Lung (tissue), 11 donors: ENCODE measurements at regions not wholly inside any gene's neighbourhood (a gene's known extent, or its start where the extent isn't known, plus 50 kb on each side); places are given as distances from the start of the nearest gene placed in this dataset.

ENCODE experiments used
- ATAC-seq: fragments of 200-7000 bp; cut with Tn5 transposase; one replicate; pipeline ENCODE4 v1.9.1; 2020; ENCODE audit warnings: moderate number of reproducible peaks; ENCODE audit not compliant: insufficient read depth, low FRiP score
- DNase-seq, 3 donors: peaks; one replicate each; pipeline ENCODE4 v3.0.0-alpha.2; 2013 to 2017
- H3K27ac ChIP-seq, 2 donors: one replicate each; pipeline ENCODE4 v1.5.1; 2013; ENCODE audit warnings: mild to moderate bottlenecking in 2 of 2, moderate library complexity in 2 of 2, control low read depth in 1 of 2, inconsistent platforms in 1 of 2, low read depth in 1 of 2, low read length in 1 of 2
- H3K27me3 ChIP-seq, 3 donors: one replicate each; pipeline ENCODE4 v1.5.1; 2013; ENCODE audit warnings: low read length in 2 of 3; ENCODE audit not compliant: control insufficient read depth in 3 of 3, insufficient read depth in 3 of 3
- H3K36me3 ChIP-seq, 4 donors: one replicate each; pipeline ENCODE4 v1.5.1; 2013; ENCODE audit warnings: low read length in 4 of 4, mild to moderate bottlenecking in 1 of 4, moderate library complexity in 1 of 4; ENCODE audit not compliant: control insufficient read depth in 4 of 4, insufficient read depth in 4 of 4
- H3K4me1 ChIP-seq, 5 donors: one replicate each; pipeline ENCODE4 v1.5.1; 2013; ENCODE audit warnings: low read length in 5 of 5, mild to moderate bottlenecking in 2 of 5, moderate library complexity in 1 of 5; ENCODE audit not compliant: control insufficient read depth in 5 of 5, insufficient read depth in 5 of 5
- H3K4me3 ChIP-seq: one replicate; pipeline ENCODE4 v1.5.1; 2013; ENCODE audit warnings: mild to moderate bottlenecking, control low read depth, moderate library complexity
- H3K9ac ChIP-seq, 2 donors: one replicate each; pipeline ENCODE4 v1.5.1; 2013; ENCODE audit warnings: low read length in 2 of 2, control low read depth in 1 of 2; ENCODE audit not compliant: insufficient read depth in 1 of 2
- H3K9me3 ChIP-seq, 4 donors: one replicate each; pipeline ENCODE4 v1.5.1; 2013; ENCODE audit warnings: low read length in 3 of 4, mild to moderate bottlenecking in 1 of 4, moderate library complexity in 1 of 4; ENCODE audit not compliant: control insufficient read depth in 4 of 4, insufficient read depth in 3 of 4
- WGBS, 2 donors: extraction: QIAGEN DNeasy Blood & Tissue Kit; methylation state at CpG; one replicate each; pipeline ENCODE4 v1.1.7; 2013; 5-methylcytosine and 5-hydroxymethylcytosine counted together
- TF ChIP-seq, protein P1 (sequence below): IDR thresholded peaks from 2 replicates; pipeline ENCODE4 v1.5.1; 2012; ENCODE audit warnings: mild to moderate bottlenecking; ENCODE audit errors: control extremely low read depth, extremely low read depth
- donor health status: control.
- donor health status: control.
- donor health status: Bipolar disorder and iron deficiency.
- donor health status: healthy.
- donor health status: DM: yes; HTN: yes; CAD: no.

DNA sequence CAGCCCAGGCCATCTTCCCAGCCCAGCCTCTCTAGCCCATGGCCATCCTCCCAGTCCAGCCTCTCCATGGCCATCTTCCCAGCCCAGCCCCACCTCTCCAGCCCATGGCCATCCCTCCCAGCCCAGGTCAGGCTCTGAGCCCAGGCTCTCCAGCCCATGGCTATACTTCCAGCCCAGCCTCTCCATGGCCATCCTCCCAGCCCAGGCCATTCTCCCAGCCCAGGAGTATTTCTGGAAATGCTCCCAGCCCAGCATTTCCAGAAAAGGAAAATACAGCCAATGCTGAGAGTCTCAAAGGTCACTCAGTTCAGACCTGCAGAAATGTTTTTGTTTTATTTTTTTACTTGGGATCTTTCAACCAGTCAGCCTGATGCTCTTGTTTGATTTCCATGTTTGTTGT is 70.0 kb upstream of the ZNF281 start:
- DNase-seq (no peak), ATAC-seq (no peak)
- H3K36me3 ChIP-seq, result no peaks in the 10 kb centered on the region
- peaks cover 0 to 4% (median 0%) of the 10 kb centered on the region in 4 donors for H3K9me3 ChIP-seq
- H3K9ac ChIP-seq, result no peak overlapping the region
- H3K27ac ChIP-seq, result no peak overlapping the region
- TF ChIP-seq, protein P1, sequence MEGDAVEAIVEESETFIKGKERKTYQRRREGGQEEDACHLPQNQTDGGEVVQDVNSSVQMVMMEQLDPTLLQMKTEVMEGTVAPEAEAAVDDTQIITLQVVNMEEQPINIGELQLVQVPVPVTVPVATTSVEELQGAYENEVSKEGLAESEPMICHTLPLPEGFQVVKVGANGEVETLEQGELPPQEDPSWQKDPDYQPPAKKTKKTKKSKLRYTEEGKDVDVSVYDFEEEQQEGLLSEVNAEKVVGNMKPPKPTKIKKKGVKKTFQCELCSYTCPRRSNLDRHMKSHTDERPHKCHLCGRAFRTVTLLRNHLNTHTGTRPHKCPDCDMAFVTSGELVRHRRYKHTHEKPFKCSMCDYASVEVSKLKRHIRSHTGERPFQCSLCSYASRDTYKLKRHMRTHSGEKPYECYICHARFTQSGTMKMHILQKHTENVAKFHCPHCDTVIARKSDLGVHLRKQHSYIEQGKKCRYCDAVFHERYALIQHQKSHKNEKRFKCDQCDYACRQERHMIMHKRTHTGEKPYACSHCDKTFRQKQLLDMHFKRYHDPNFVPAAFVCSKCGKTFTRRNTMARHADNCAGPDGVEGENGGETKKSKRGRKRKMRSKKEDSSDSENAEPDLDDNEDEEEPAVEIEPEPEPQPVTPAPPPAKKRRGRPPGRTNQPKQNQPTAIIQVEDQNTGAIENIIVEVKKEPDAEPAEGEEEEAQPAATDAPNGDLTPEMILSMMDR, result no peak
- peaks cover 0 to 1% (median 0%) of the 10 kb centered on the region in 3 donors for H3K27me3 ChIP-seq
- H3K4me3 ChIP-seq, result no peak overlapping the region
- peaks cover 0 to 3% (median 0%) of the 10 kb centered on the region in 5 donors for H3K4me1 ChIP-seq

DNA sequence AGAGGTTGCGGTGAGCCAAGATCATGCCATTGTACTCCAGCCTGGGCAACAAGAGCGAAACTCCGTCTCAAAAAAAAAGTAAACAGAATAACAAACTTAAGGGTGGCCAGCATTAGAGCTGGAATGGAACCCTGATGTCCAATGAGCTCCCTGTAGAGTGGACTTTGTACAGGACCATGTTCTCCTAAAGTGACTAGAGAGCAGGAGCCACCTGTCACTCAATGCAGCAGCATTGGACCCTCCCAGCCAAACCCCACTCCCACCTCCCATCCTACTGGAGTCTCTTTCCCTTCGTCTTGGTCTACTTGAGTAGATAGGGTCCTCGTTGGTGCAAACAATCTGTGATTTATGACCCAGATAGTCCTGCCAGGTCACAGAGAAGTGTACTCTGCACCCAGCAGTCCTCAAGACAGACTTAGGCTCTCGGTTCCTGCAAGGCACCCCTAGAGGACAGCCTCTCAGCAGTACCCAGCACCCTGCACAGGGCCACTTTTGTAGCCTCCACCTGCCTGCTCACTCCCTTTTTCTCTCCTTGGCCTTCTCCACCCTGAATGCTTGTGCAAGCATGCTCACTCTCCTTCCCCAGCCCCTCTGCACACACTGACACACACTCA is 69.2 kb upstream of the ZNF281 start:
- WGBS, 2 donors, result 92 to 94% methylated on average over 5 to 6 of the region's 6 CpGs

DNA sequence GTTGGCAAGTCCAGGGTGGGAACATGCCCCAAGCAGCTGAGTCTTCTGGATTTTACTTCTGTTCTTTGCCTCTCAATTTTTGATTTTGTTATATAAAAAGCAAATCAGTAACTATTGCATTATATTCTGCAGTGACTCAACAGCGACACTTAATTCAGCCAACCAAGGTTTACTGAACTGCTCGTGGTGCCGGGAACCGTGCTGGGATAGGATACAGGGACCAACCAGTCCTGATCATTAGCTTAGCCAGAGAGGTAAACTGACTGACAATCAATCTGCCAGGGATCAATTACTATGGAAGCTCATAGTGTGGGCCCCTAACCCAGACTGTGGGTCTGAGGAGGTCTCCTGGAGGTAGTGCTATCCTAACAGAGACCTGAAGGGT is 68.4 kb upstream of the ZNF281 start:
- Histone ChIP-seq H3K9ac (no peak overlapping the region), H3K9me3 (peaks cover 0 to 4% (median 0%) of the 10 kb centered on the region in 4 donors), H3K4me3 (no peak overlapping the region), H3K27ac (no peak overlapping the region), H3K27me3 (peaks cover 0 to 3% (median 0%) of the 10 kb centered on the region in 3 donors), H3K4me1 (peaks cover 0 to 3% (median 0%) of the 10 kb centered on the region in 5 donors), H3K36me3 (no peaks in the 10 kb centered on the region)
- 96 to 98% methylated on average over 4 of the region's 4 CpGs for WGBS, 2 donors
- DNase-seq, result no peak
- TF ChIP-seq, protein P1, result no peak
- ATAC-seq, result no peak

More for the DNA sequence above, 69.2 kb upstream of the ZNF281 start:
- Histone ChIP-seq H3K4me3 (no peak overlapping the region), H3K27ac (no peak overlapping the region), H3K9me3 (peaks cover 0 to 4% (median 0%) of the 10 kb centered on the region in 4 donors), H3K9ac (no peak overlapping the region), H3K4me1 (peaks cover 0 to 3% (median 0%) of the 10 kb centered on the region in 5 donors), H3K27me3 (peaks cover 0 to 3% (median 0%) of the 10 kb centered on the region in 3 donors), H3K36me3 (no peaks in the 10 kb centered on the region)
- TF ChIP-seq, protein P1, result no peak
- no peak for ATAC-seq
- DNase-seq, result no peak

DNA sequence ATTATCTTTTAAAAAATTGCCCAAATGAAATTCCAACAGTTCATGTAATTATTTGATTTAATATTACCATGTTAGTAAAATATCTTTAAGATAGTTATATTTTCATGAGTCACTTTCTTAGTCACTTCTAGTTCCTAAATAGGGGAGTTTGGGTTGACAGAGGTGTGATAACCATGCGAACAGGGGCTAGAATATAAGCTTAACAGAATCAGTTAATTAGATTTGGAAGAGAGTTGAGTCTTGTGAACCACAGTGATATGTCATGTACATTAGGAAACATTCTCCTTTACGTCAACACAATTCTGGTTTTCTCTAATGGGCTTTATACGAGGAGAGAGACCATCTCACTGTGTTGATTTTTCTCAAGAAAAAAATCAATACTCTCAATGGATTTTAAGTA is 64.8 kb upstream of the ZNF281 start:
- TF ChIP-seq, protein P1, result no peak
- Histone ChIP-seq H3K27ac (no peak overlapping the region), H3K27me3 (peaks cover 0 to 6% (median 0%) of the 10 kb centered on the region in 3 donors), H3K4me1 (peaks cover 0 to 3% (median 0%) of the 10 kb centered on the region in 5 donors), H3K36me3 (no peaks in the 10 kb centered on the region), H3K4me3 (no peak overlapping the region), H3K9ac (no peak overlapping the region), H3K9me3 (peaks cover 0 to 3% (median 0%) of the 10 kb centered on the region in 4 donors)
- ATAC-seq (no peak), DNase-seq (no peak)
- 73 to 89% methylated on average over 3 of the region's 3 CpGs for WGBS, 2 donors
